ENCODE measurements at regions not wholly inside any gene's neighbourhood (a gene's known extent, or its start where the extent isn't known, plus 50 kb on each side); places are given as distances from the start of the nearest gene placed in this dataset.

- Histone ChIP-seq H3K4me1 (ENCODE audit: control insufficient read depth, extremely low read depth, insufficient read depth, low read length) (no peaks in the 10 kb centered on the region), H3K9me1 (replicated peaks; ENCODE audit: control insufficient read depth, extremely low read depth, insufficient read depth, low read length) (no peaks in the 10 kb centered on the region), H3K27me3 (ENCODE audit: control insufficient read depth in 2 of 2, insufficient read depth in 2 of 2, low read length in 2 of 2) (no peaks in the 10 kb centered on the region), H3K9me3 (replicated peaks; ENCODE audit: control insufficient read depth, insufficient read depth, low read length) (no peaks in the 10 kb centered on the region), H3K4me3 (replicated peaks in 1 of 3; ENCODE audit: insufficient read depth in 1 of 3, low read depth in 1 of 3, low read length in 3 of 3) (no peak overlapping the region), H3K4me2 (ENCODE audit: insufficient read depth, low read length) (no peak overlapping the region), H3K27ac (ENCODE audit: insufficient read depth, low read depth, low read length) (no peak overlapping the region), H4K20me1 (replicated peaks; ENCODE audit: control insufficient read depth, extremely low read depth, insufficient read depth, low read length) (no peaks in the 10 kb centered on the region), H3K79me2 (ENCODE audit: control insufficient read depth, insufficient read depth, low read length) (no peaks in the 10 kb centered on the region), H3K36me3 (ENCODE audit: control insufficient read depth in 2 of 2, extremely low read depth in 1 of 2, insufficient read depth in 2 of 2, low read length in 2 of 2) (no peaks in the 10 kb centered on the region), H2AFZ (ENCODE audit: low read depth, low read length) (no peak overlapping the region), H3K9ac (replicated peaks; ENCODE audit: extremely low read depth, insufficient read depth, low read length) (no peak overlapping the region)
- intact Hi-C loops (cut with micrococcal nuclease) (no loop called here), dilution Hi-C loops (cut with MboI; ENCODE audit: extremely low pct_ligation_motif_present, low sequenced_read_pairs) (no loop called here)
- no peak for DNase-seq (ENCODE audit: low read depth, low spot score)
- no peak for FAIRE-seq
- ChIA-PET POLR2A (no interaction called here), CTCF (no interaction called here)
- TF ChIP-seq GATA2 (IDR thresholded peaks at IDR 0.05; ENCODE audit: insufficient read depth, insufficient read length, low read depth, low read length), result no peak
- TF ChIP-seq JUN (IDR thresholded peaks at IDR 0.05; ENCODE audit: borderline replicate concordance, insufficient read depth, insufficient read length, low read depth), result no peak
- TF ChIP-seq CTCF (IDR thresholded peaks at IDR 0.05; ENCODE audit: extremely low read depth in 1 of 2, insufficient read depth in 1 of 2, low read depth in 1 of 2, low read length in 2 of 2), result no peak
- no peak for TF ChIP-seq POLR2A (IDR thresholded peaks at IDR 0.05; ENCODE audit: low read depth, low read length)
- TF ChIP-seq EZH2 (IDR thresholded peaks at IDR 0.05; ENCODE audit: borderline replicate concordance, low read depth, low read length, severe bottlenecking), result no peak
- TF ChIP-seq POLR2AphosphoS5 (IDR thresholded peaks at IDR 0.05; ENCODE audit: insufficient read depth, low read depth, low read length), result no peak
- TF ChIP-seq FOS (IDR thresholded peaks at IDR 0.05; ENCODE audit: borderline replicate concordance, insufficient read depth, low read length), result no peak
- TF ChIP-seq, protein P1, sequence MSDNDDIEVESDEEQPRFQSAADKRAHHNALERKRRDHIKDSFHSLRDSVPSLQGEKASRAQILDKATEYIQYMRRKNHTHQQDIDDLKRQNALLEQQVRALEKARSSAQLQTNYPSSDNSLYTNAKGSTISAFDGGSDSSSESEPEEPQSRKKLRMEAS (IDR thresholded peaks at IDR 0.05; ENCODE audit: insufficient read depth, insufficient read length), result no peak
- no TSS peak for BruUV-seq (replicated peaks)
Measured at GRCh38 chr4:3642056-3642630, 109.9 kb upstream of the LRPAP1 start.

Data from endothelial cell of umbilical vein (primary cell).